NB4 (cell line): ENCODE measurements at regions not wholly inside any gene's neighbourhood (a gene's known extent, or its start where the extent isn't known, plus 50 kb on each side); places are given as distances from the start of the nearest gene placed in this dataset.

Experiments used
- MYC ChIP-seq: IDR thresholded peaks from 2 replicates; pipeline ENCODE4 v1.6.1; 2011; ENCODE audit warnings: low read depth, low read length
- POLR2A ChIP-seq: IDR thresholded peaks from 2 replicates; pipeline ENCODE4 v1.6.1; 2011; ENCODE audit warnings: mild to moderate bottlenecking; ENCODE audit not compliant: insufficient read length; ENCODE audit errors: extremely low read depth
- TF ChIP-seq, protein P1 (sequence below): IDR thresholded peaks from one replicate; pipeline ENCODE4 v1.5.1; 2012; ENCODE audit warnings: low read depth, low read length
- TF ChIP-seq, protein P2 (sequence below): IDR thresholded peaks from 2 replicates; pipeline ENCODE4 v1.6.1; 2011; ENCODE audit warnings: low read depth, low read length

DNA sequence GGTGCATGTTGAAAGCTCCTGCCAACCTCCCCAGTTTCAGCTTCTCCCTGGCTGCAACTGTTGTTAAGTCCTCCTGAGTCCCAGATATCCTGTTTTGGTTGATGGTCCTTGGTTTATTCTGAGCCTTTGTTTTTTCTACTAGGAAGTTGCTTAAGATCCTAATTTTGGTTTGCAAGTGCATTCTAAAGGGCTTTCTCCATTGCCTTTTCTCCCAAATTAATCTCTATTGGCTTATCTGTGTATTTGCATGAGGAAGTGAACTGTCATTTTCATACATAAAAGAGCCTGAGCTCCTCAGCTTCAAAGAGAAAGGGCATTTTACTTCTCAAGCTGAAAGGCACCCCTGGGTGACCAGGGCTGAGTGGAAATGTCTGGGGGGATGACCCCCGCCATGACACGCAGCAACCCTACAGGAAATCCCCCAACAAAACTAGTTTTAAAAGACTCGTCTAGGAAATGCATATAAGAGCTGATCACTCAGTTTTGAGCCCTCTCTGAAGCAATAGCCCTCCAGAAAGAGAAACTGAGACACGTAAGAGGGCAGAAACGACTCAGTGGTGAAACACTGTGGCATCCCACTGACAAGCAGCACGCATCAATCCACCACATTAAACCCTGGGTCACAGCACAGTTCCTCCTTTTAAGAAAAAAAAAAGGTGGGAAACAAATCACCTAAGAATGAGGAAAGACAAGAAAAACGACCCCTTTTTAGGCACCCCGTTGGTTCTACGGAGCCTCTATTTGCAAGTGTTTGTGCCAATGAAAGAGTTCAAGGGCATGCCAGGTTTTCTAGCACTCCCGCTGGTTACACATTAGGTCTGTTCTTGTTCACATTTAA is 140.9 kb downstream of the THBS2 start:
- TF ChIP-seq, protein P1, sequence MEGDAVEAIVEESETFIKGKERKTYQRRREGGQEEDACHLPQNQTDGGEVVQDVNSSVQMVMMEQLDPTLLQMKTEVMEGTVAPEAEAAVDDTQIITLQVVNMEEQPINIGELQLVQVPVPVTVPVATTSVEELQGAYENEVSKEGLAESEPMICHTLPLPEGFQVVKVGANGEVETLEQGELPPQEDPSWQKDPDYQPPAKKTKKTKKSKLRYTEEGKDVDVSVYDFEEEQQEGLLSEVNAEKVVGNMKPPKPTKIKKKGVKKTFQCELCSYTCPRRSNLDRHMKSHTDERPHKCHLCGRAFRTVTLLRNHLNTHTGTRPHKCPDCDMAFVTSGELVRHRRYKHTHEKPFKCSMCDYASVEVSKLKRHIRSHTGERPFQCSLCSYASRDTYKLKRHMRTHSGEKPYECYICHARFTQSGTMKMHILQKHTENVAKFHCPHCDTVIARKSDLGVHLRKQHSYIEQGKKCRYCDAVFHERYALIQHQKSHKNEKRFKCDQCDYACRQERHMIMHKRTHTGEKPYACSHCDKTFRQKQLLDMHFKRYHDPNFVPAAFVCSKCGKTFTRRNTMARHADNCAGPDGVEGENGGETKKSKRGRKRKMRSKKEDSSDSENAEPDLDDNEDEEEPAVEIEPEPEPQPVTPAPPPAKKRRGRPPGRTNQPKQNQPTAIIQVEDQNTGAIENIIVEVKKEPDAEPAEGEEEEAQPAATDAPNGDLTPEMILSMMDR = no peak
- no peak for TF ChIP-seq POLR2A
- TF ChIP-seq, protein P2, sequence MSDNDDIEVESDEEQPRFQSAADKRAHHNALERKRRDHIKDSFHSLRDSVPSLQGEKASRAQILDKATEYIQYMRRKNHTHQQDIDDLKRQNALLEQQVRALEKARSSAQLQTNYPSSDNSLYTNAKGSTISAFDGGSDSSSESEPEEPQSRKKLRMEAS = no peak
- TF ChIP-seq MYC = no peak
